ENCODE measurements at regions not wholly inside any gene's neighbourhood (a gene's known extent, or its start where the extent isn't known, plus 50 kb on each side); places are given as distances from the start of the nearest gene placed in this dataset.
A peak's percentile ranks its signal among the peaks of the same experiment; 100 is the strongest.

- peak in 1 of 2 donors; percentile 40 for DNase-seq
These were observed 57.6 kb upstream of the ANTXRL start for GRCh38 chr10:46229144-46229563.

GRCh38 chr10:46230615-46231014 lies 56.2 kb upstream of the ANTXRL start:
- no peak for DNase-seq

GRCh38 chr10:46231087-46231486 lies 55.7 kb upstream of the ANTXRL start:
- DNase-seq = no peak

GRCh38 chr10:46232084-46232483 lies 54.7 kb upstream of the ANTXRL start:
- DNase-seq = no peak

- no peak for DNase-seq
These were observed 54.1 kb upstream of the ANTXRL start for GRCh38 chr10:46232666-46233065.

GRCh38 chr10:46233181-46233580 lies 53.6 kb upstream of the ANTXRL start:
- no peak for DNase-seq

GRCh38 chr10:46234026-46234425 lies 52.8 kb upstream of the ANTXRL start:
- no peak for DNase-seq

GRCh38 chr10:46234431-46235060 lies 52.3 kb upstream of the ANTXRL start:
- no peak for DNase-seq

- DNase-seq = no peak
These were observed 50.9 kb upstream of the ANTXRL start for GRCh38 chr10:46235705-46236545.

- DNase-seq = no peak
These were observed 50.3 kb upstream of the ANTXRL start for GRCh38 chr10:46236546-46236887.

- no peak for DNase-seq
These were observed 49.7 kb upstream of the ANTXRL start for GRCh38 chr10:46236941-46237681.
